Heart left ventricle (tissue), 16 donors: ENCODE measurements at regions not wholly inside any gene's neighbourhood (a gene's known extent, or its start where the extent isn't known, plus 50 kb on each side); places are given as distances from the start of the nearest gene placed in this dataset.
A peak's percentile ranks its signal among the peaks of the same experiment; 100 is the strongest.

Experiments used
- ATAC-seq, 4 donors: fragments of 200-7000 bp; cut with Tn5 transposase; one replicate each; pipeline ENCODE4 v1.9.1; 2020 to 2022; ENCODE audit warnings: moderate library complexity in 4 of 4, mild to moderate bottlenecking in 3 of 4, moderate number of reproducible peaks in 1 of 4
- DNase-seq, 5 donors: peaks; one replicate each; pipeline ENCODE4 v3.0.0-alpha.2; 2020
- H3K27ac ChIP-seq, 12 donors: fragments of 200-600 bp; sonication (generic) in 4 of 12; one replicate each; pipeline versions ENCODE4 v1.5.0 to v1.8.0; 2016 to 2022; ENCODE audit warnings: mild to moderate bottlenecking in 2 of 12
- H3K27me3 ChIP-seq, 9 donors: fragments of 200-600 bp; sonication (generic) in 2 of 9; one replicate each; pipeline versions ENCODE4 v1.5.1 to v1.8.0; 2016 to 2022; ENCODE audit warnings: mild to moderate bottlenecking in 3 of 9
- H3K36me3 ChIP-seq, 9 donors: fragments of 200-600 bp; sonication (generic) in 2 of 9; one replicate each; pipeline versions ENCODE4 v1.5.0 to v1.8.0; 2018 to 2022; ENCODE audit warnings: mild to moderate bottlenecking in 2 of 9
- H3K4me1 ChIP-seq, 12 donors: fragments of 200-600 bp; sonication (generic) in 4 of 12; one replicate each; pipeline versions ENCODE4 v1.5.0 to v1.8.0; 2016 to 2022; ENCODE audit warnings: mild to moderate bottlenecking in 3 of 12
- H3K4me3 ChIP-seq, 12 donors: fragments of 200-600 bp; sonication (generic) in 4 of 12; one replicate each; pipeline versions ENCODE4 v1.5.0 to v1.8.0; 2017 to 2022; ENCODE audit warnings: mild to moderate bottlenecking in 9 of 12, moderate library complexity in 4 of 12
- H3K9me3 ChIP-seq, 12 donors: fragments of 200-600 bp; sonication (generic) in 4 of 12; one replicate each; pipeline versions ENCODE4 v1.5.0 to v1.8.0; 2016 to 2022; ENCODE audit warnings: mild to moderate bottlenecking in 1 of 12
- POLR2A ChIP-seq, 2 donors: fragments of 450-650 bp; IDR thresholded peaks; one replicate each; pipeline ENCODE4 v1.6.1; 2017; ENCODE audit warnings: antibody characterized with exemption in 2 of 2, mild to moderate bottlenecking in 2 of 2, moderate library complexity in 2 of 2
- WGBS, 4 donors: extraction: QIAGEN DNeasy Blood & Tissue Kit in 2 of 4; methylation state at CpG; one replicate each; pipeline versions ENCODE4 v1.1.5 to v1.1.7; 2013 to 2018; 5-methylcytosine and 5-hydroxymethylcytosine counted together
- intact Hi-C, 10 donors: fragments of 100-400 bp; cut with DNase I; formaldehyde crosslinking; loops; one replicate each; pipeline versions ENCODE4 v1.11.1 to v1.14.2; 2022
- TF ChIP-seq, protein P1 (sequence below), 12 donors: fragments of 200-600 bp; sonication (generic) in 4 of 12; IDR thresholded peaks; one replicate each; pipeline versions ENCODE4 v1.5.0 to v1.8.0; 2018 to 2022; ENCODE audit warnings: antibody characterized with exemption in 12 of 12, mild to moderate bottlenecking in 5 of 12
- donor health status: ischemic (EF 13 %, LVEDD 7.1; RV severe dilation, severe dysfunction).
- donor health status: healthy with polysubstance abuse.
- donor health status: DM: no; HTN: yes; CAD: no.
- donor health status: DM: no; HTN: no; CAD: no.
- donor health status: ischemic (EF 25% LVEDD 6.9; RV normal size, moderate dysfunction).
- donor health status: ischemic (EF 25% LVEDD 5.7; RV mildly dilated, moderate dysfunction).
- donor health status: healthy.
- donor health status: DM: yes; HTN: yes; CAD: no.
- donor health status: ischemic (EF 35%, LVEDD 5.7; RV mildly dilated, moderate dysfunction).
- donor health status: nonischemic (EF 11% LVEDD 7.7; RV severe dilation, severe dysfunction).
- donor health status: DM: yes; HTN: yes; CAD: no.
- donor health status: PGD.
- donor health status: ischemic (EF 29% LVEDD 5.4; RV normal size, mild dysfunction).
- donor health status: nonischemic (EF 23%, LVEDD 6.1; RV moderate dilation, normal function).

GRCh38 chr2:2834105-2834504 lies 503.0 kb upstream of the MYT1L start:
- intact Hi-C loops = no loop called here

DNA sequence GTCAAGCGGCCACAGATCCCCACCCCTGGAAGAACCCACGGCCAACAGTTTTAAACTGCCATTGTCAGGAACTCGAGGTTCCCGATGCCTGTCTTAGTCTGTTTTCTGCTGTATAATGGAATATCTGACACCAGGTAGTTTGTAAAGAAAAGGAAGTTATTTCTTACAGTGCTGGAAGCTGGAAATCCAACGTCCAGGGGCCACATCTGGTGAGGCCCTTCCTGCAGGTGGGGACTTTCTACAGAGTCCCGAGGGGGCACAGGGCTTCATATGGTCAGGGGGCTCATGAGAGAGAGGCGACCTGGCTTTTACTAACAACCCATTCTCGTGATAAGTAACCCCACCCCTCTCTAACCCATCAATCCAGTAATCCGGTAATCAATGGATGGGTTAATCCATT lies 501.6 kb upstream of the MYT1L start:
- Histone ChIP-seq H3K36me3 (no peaks in the 10 kb centered on the region), H3K27me3 (no peaks in the 10 kb centered on the region), H3K4me3 (no peak overlapping the region), H3K27ac (no peak overlapping the region), H3K9me3 (no peaks in the 10 kb centered on the region), H3K4me1 (no peaks in the 10 kb centered on the region)
- DNase-seq (no peak), ATAC-seq (no peak)
- no peak for TF ChIP-seq POLR2A (IDR thresholded peaks at IDR 0.05)
- TF ChIP-seq, protein P1, sequence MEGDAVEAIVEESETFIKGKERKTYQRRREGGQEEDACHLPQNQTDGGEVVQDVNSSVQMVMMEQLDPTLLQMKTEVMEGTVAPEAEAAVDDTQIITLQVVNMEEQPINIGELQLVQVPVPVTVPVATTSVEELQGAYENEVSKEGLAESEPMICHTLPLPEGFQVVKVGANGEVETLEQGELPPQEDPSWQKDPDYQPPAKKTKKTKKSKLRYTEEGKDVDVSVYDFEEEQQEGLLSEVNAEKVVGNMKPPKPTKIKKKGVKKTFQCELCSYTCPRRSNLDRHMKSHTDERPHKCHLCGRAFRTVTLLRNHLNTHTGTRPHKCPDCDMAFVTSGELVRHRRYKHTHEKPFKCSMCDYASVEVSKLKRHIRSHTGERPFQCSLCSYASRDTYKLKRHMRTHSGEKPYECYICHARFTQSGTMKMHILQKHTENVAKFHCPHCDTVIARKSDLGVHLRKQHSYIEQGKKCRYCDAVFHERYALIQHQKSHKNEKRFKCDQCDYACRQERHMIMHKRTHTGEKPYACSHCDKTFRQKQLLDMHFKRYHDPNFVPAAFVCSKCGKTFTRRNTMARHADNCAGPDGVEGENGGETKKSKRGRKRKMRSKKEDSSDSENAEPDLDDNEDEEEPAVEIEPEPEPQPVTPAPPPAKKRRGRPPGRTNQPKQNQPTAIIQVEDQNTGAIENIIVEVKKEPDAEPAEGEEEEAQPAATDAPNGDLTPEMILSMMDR (IDR thresholded peaks at IDR 0.05) = no peak
- intact Hi-C loops = no loop called here
- 84 to 88% (median 87%) methylated on average over 9 of the region's 9 CpGs for WGBS, 4 donors

More at GRCh38 chr2:2834105-2834504, 503.0 kb upstream of the MYT1L start:
- H3K9me3 ChIP-seq = no peaks in the 10 kb centered on the region
- no peaks in the 10 kb centered on the region for H3K36me3 ChIP-seq
- DNase-seq (no peak), ATAC-seq (no peak)
- H3K27me3 ChIP-seq = no peaks in the 10 kb centered on the region
- WGBS, 4 donors = 74 to 83% (median 81%) methylated on average over 11 of the region's 11 CpGs
- no peak overlapping the region for H3K4me3 ChIP-seq
- no peaks in the 10 kb centered on the region for H3K4me1 ChIP-seq
- no peak overlapping the region for H3K27ac ChIP-seq
- TF ChIP-seq POLR2A (IDR thresholded peaks at IDR 0.05) = no peak
- TF ChIP-seq, protein P1 (IDR thresholded peaks at IDR 0.05) = no peak

DNA sequence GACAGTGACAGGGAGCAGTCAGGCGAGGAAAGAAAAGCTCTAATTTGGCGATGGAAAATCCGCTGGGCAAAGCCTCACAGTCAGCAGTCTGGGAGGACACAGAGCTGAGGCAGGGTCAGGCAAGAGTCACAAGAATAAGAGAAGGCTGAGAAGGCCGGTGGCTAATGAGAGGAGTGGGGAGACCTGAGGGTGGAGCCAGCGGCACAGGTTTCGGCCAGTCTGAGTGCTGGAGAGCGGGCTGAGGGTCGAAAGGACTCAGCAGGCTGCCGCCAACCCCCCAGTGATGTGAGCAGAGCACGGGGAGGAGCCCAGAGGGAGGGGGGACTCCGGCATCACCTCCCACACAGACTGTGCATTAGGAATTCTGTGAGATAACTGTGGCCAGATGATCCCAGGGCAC lies 500.6 kb upstream of the MYT1L start:
- ATAC-seq (no peak), DNase-seq (peak in 1 of 5 donors; percentile 2)
- H3K36me3 ChIP-seq = no peaks in the 10 kb centered on the region
- intact Hi-C loops = loop anchor here in 1 of 10 donors (2.0 kb wide), 1 partner anchor 43 kb away; no protein-coding TSS in a partner anchor
- H3K27me3 ChIP-seq = no peaks in the 10 kb centered on the region
- H3K4me1 ChIP-seq = no peaks in the 10 kb centered on the region
- TF ChIP-seq, protein P1 (IDR thresholded peaks at IDR 0.05) = no peak
- no peak for TF ChIP-seq POLR2A (IDR thresholded peaks at IDR 0.05)
- WGBS, 4 donors = 31 to 40% (median 36%) methylated on average over 11 of the region's 11 CpGs
- no peak overlapping the region for H3K4me3 ChIP-seq
- no peaks in the 10 kb centered on the region for H3K9me3 ChIP-seq
- no peak overlapping the region for H3K27ac ChIP-seq

DNA sequence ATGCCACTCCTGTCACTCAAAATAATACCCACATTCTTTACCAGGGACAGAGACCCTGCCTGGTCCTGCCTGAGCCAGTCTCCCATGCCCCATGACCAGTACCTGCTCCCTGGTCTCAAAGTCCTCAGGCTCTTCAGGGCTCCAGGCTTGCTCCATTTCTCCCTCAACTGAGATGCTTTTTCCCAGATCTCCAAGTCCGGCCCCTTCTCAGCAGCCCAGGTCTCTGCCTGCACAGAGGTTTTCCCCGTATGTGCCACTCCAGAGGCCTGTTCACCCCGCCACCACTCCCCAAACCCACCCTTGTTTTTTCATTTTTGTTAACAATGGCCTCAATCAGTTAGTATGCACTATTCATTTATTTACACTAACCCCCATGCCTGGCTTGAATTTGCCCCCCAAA lies 499.5 kb upstream of the MYT1L start:
- Histone ChIP-seq H3K36me3 (no peaks in the 10 kb centered on the region), H3K4me1 (no peaks in the 10 kb centered on the region), H3K27me3 (peaks cover 0 to 5% (median 0%) of the 10 kb centered on the region in 9 donors), H3K4me3 (no peak overlapping the region), H3K27ac (no peak overlapping the region), H3K9me3 (no peaks in the 10 kb centered on the region)
- 90 to 97% (median 94%) methylated on average over 3 of the region's 3 CpGs for WGBS, 4 donors
- DNase-seq = peak in 1 of 5 donors; percentile 7
- ATAC-seq = no peak
- intact Hi-C loops = loop anchor here in 1 of 10 donors (2.0 kb wide), 1 partner anchor 42 kb away; no protein-coding TSS in a partner anchor
- no peak for TF ChIP-seq POLR2A (IDR thresholded peaks at IDR 0.05)
- TF ChIP-seq, protein P1 (IDR thresholded peaks at IDR 0.05) = no peak
